B cell (primary cell): ENCODE measurements at regions not wholly inside any gene's neighbourhood (a gene's known extent, or its start where the extent isn't known, plus 50 kb on each side); places are given as distances from the start of the nearest gene placed in this dataset.

ENCODE experiments used
- ATAC-seq: fragments of 200-7000 bp; cut with Tn5 transposase; one replicate; pipeline ENCODE4 v1.10.0; 2021; ENCODE audit warnings: low read depth, mild to moderate bottlenecking, moderate number of reproducible peaks, moderate library complexity
- CTCF ChIA-PET: fragments of 350-600 bp; sonication (Branson Sonifier 250); formaldehyde crosslinking; loops from one replicate; lab custom pipeline; 2021; ENCODE audit warnings: antibody characterized with exemption, inconsistent platforms; lab: Charles Lee
- POLR2A ChIA-PET: fragments of 350-600 bp; sonication (Branson Sonifier 250); formaldehyde crosslinking; loops from one replicate; lab custom pipeline; 2021; ENCODE audit warnings: antibody characterized with exemption; lab: Charles Lee
- DNase-seq: peaks from one replicate; pipeline ENCODE4 v3.0.0; 2013
- H2AFZ ChIP-seq: 2 replicates; pipeline ENCODE4 v1.6.1; 2012; ENCODE audit warnings: mild to moderate bottlenecking, low read depth, low read length; ENCODE audit not compliant: insufficient read depth, poor library complexity, severe bottlenecking
- H3K27ac ChIP-seq, 2 donors: 1 replicate in 1 of 2; 2 replicates in 1 of 2; pipeline ENCODE4 v1.5.1; 2012 to 2013; ENCODE audit warnings: low read length in 2 of 2, mild to moderate bottlenecking in 2 of 2, moderate library complexity in 1 of 2
- H3K27me3 ChIP-seq, 4 experiments: fragments of 200-600 bp in 1 of 4; sonication (generic) in 1 of 4; replicated peaks in 1 of 4; 1 replicate in 2 of 4; 2 replicates in 2 of 4; pipeline versions ENCODE4 v1.6.1 to v1.7.0; 2013 to 2016; ENCODE audit warnings: low read length in 3 of 4, mild to moderate bottlenecking in 2 of 4, mixed read lengths in 1 of 4, moderate library complexity in 1 of 4; ENCODE audit not compliant: insufficient read depth in 4 of 4, control insufficient read depth in 3 of 4; ENCODE audit errors: control extremely low read depth in 1 of 4
- H3K36me3 ChIP-seq, 2 experiments: replicated peaks in 1 of 2; 1 replicate in 1 of 2; 2 replicates in 1 of 2; pipeline versions ENCODE4 v1.6.1 to v1.7.1; 2013; ENCODE audit warnings: low read length in 1 of 2; ENCODE audit not compliant: insufficient read depth in 2 of 2, control insufficient read depth in 1 of 2; ENCODE audit errors: control extremely low read depth in 1 of 2, extremely low read depth in 1 of 2
- H3K4me1 ChIP-seq, 2 donors: fragments of 200-600 bp in 1 of 2; sonication (generic) in 1 of 2; 1 replicate in 1 of 2; 2 replicates in 1 of 2; pipeline versions ENCODE4 v1.5.1 to v1.6.1; 2013 to 2017; ENCODE audit warnings: low read length in 2 of 2; ENCODE audit not compliant: control insufficient read depth in 2 of 2, insufficient read depth in 2 of 2
- H3K4me2 ChIP-seq: replicated peaks from 2 replicates; pipeline ENCODE3; 2012; ENCODE audit warnings: mild to moderate bottlenecking, low read depth, low read length; ENCODE audit not compliant: poor library complexity, severe bottlenecking
- H3K4me3 ChIP-seq, 5 experiments: fragments of 200-600 bp in 1 of 5; sonication (generic) in 1 of 5; 1 replicate in 3 of 5; 2 replicates in 2 of 5; pipeline versions ENCODE4 v1.5.1 to v1.7.0; 2011 to 2016; ENCODE audit warnings: low read length in 4 of 5, mild to moderate bottlenecking in 4 of 5, low read depth in 2 of 5, control low read depth in 1 of 5, moderate library complexity in 1 of 5; ENCODE audit not compliant: insufficient read depth in 1 of 5; ENCODE audit errors: control extremely low read depth in 1 of 5, extremely low read depth in 1 of 5
- H3K79me2 ChIP-seq: fragments of 200-600 bp; sonication (generic); one replicate; pipeline ENCODE4 v1.6.0; 2016; ENCODE audit warnings: low read length; ENCODE audit not compliant: control insufficient read depth, insufficient read depth
- H3K9ac ChIP-seq: fragments of 200-600 bp; sonication (generic); 2 replicates; pipeline ENCODE4 v1.6.1; 2017; ENCODE audit warnings: mild to moderate bottlenecking, low read length, moderate library complexity
- H3K9me3 ChIP-seq, 3 donors: one replicate each; pipeline versions ENCODE4 v1.6.1 to v1.7.1; 2013; ENCODE audit warnings: low read length in 2 of 3; ENCODE audit not compliant: control insufficient read depth in 2 of 3, insufficient read depth in 1 of 3; ENCODE audit errors: control extremely low read depth in 1 of 3
- H4K20me1 ChIP-seq: 2 replicates; pipeline ENCODE4 v1.6.0; 2012; ENCODE audit warnings: mild to moderate bottlenecking, low read length; ENCODE audit not compliant: insufficient read depth, control insufficient read depth, poor library complexity, severe bottlenecking
- H3K27ac Mint-ChIP-seq: one replicate; pipeline ENCODE4 v1.8.0; 2021; ENCODE audit warnings: mixed read lengths
- H3K27me3 Mint-ChIP-seq: one replicate; pipeline ENCODE4 v1.8.0; 2021; ENCODE audit warnings: mixed read lengths
- H3K4me1 Mint-ChIP-seq: one replicate; pipeline ENCODE4 v1.8.0; 2021; ENCODE audit warnings: mixed read lengths
- H3K4me3 Mint-ChIP-seq: one replicate; pipeline ENCODE4 v1.8.0; 2021; ENCODE audit warnings: mixed read lengths
- H3K9me3 Mint-ChIP-seq: one replicate; pipeline ENCODE4 v1.8.0; 2022; ENCODE audit warnings: mixed read lengths; ENCODE audit not compliant: insufficient read depth
- CTCF ChIP-seq: fragments of 200-600 bp; IDR thresholded peaks from one replicate; pipeline ENCODE4 v1.8.0; 2022; ENCODE audit warnings: antibody characterized with exemption, mild to moderate bottlenecking
- EZH2 ChIP-seq: IDR thresholded peaks from 2 replicates; pipeline ENCODE4 v1.6.1; 2012; ENCODE audit warnings: borderline replicate concordance, low read depth, mild to moderate bottlenecking, moderate library complexity, low read length; ENCODE audit not compliant: insufficient read depth, poor library complexity, severe bottlenecking
- WGBS: methylation state at CpG from one replicate; pipeline ENCODE4 v1.1.5; 2013; ENCODE audit warnings: missing lambda C conversion rate; ENCODE audit not compliant: insufficient coverage; 5-methylcytosine and 5-hydroxymethylcytosine counted together
- intact Hi-C: fragments of 100-400 bp; cut with micrococcal nuclease; formaldehyde crosslinking; loops from one replicate; pipeline ENCODE4 v1.10.0; 2022

- 84% methylated on average over 9 of the region's 10 CpGs for WGBS
- intact Hi-C loops: no loop called here
Measured at GRCh38 chr20:48448666-48449600, 378.9 kb downstream of the PREX1 start.

More at GRCh38 chr20:48448666-48449600, 378.9 kb downstream of the PREX1 start:
- H3K4me1 Mint-ChIP-seq: no peaks in the 10 kb centered on the region
- Histone ChIP-seq H3K9ac (no peak overlapping the region), H2AFZ (no peak overlapping the region), H3K79me2 (no peaks in the 10 kb centered on the region), H3K36me3 (no peaks in the 10 kb centered on the region), H4K20me1 (no peaks in the 10 kb centered on the region), H3K27ac (no peak overlapping the region), H3K4me1 (no peaks in the 10 kb centered on the region), H3K4me3 (no peak overlapping the region), H3K27me3 (peaks cover 0 to 4% (median 1%) of the 10 kb centered on the region in 4 experiments), H3K9me3 (peaks cover 1 to 21% (median 9%) of the 10 kb centered on the region in 3 donors), H3K4me2 (no peak overlapping the region)
- no peak for TF ChIP-seq CTCF
- TF ChIP-seq EZH2: no peak
- DNase-seq (no peak), ATAC-seq (no peak)
- ChIA-PET CTCF (no interaction called here), POLR2A (no interaction called here)
- no peak overlapping the region for H3K27ac Mint-ChIP-seq
- peaks cover 7% of the 10 kb centered on the region for H3K9me3 Mint-ChIP-seq
- H3K27me3 Mint-ChIP-seq: peaks cover 25% of the 10 kb centered on the region
- H3K4me3 Mint-ChIP-seq: no peak overlapping the region
